HepG2 (cell line): ENCODE measurements at regions not wholly inside any gene's neighbourhood (a gene's known extent, or its start where the extent isn't known, plus 50 kb on each side); places are given as distances from the start of the nearest gene placed in this dataset.

Experiments used
- ATAC-seq: fragments of 200-7000 bp; cut with Tn5 transposase; 3 replicates; pipeline ENCODE4 v1.9.1; 2020; ENCODE audit warnings: mild to moderate bottlenecking, moderate library complexity
- BruUV-seq: library from RNA; stranded (reverse); fragments of 400-500 nt; replicated peaks from 2 replicates; lab custom pipeline; 2021; lab: Mats Ljungman, UMichigan
- CTCF ChIA-PET: fragments of 300-600 bp; formaldehyde crosslinking; extraction: SDS; loops from one replicate; lab custom pipeline; 2021; ENCODE audit warnings: low total read pairs, inconsistent platforms, low intra/inter-chr PET ratio; lab: Yijun Ruan, JAX
- POLR2A ChIA-PET: fragments of 350-600 bp; sonication (Branson Sonifier 250); formaldehyde crosslinking; loops from one replicate; lab custom pipeline; 2020; ENCODE audit warnings: antibody characterized with exemption, inconsistent platforms; lab: Yijun Ruan, JAX
- DNase-seq: peaks from one replicate; pipeline ENCODE4 v3.0.0-alpha.2; 2015; ENCODE audit warnings: low spot score
- FAIRE-seq: peaks from 3 replicates; lab custom pipeline; 2011; peaks lifted over from hg19 to GRCh38; lab: Jason Lieb, UNC
- H2AFZ ChIP-seq: one replicate; pipeline ENCODE4 v1.6.1; 2011; ENCODE audit warnings: low read length, inconsistent platforms
- H3K27ac ChIP-seq: fragments of 300-600 bp; 3 replicates; pipeline ENCODE4 v1.8.0; 2011; ENCODE audit warnings: mixed run types, mild to moderate bottlenecking, mixed read lengths, low read length, inconsistent platforms; ENCODE audit not compliant: insufficient read depth; ENCODE audit errors: extremely low read length
- H3K27me3 ChIP-seq, 2 experiments: fragments of 200-600 bp in 1 of 2; 2 replicates in 1 of 2; 3 replicates in 1 of 2; pipeline versions ENCODE4 v1.6.0 to v1.8.0; 2011; ENCODE audit warnings: low read length in 2 of 2, mild to moderate bottlenecking in 2 of 2, moderate library complexity in 2 of 2, inconsistent platforms in 1 of 2; ENCODE audit not compliant: insufficient read depth in 2 of 2, control insufficient read depth in 1 of 2
- H3K36me3 ChIP-seq, 2 experiments: fragments of 200-600 bp in 1 of 2; replicated peaks in 1 of 2; 2 replicates in 1 of 2; 3 replicates in 1 of 2; pipeline versions ENCODE4 v1.5.1 to v1.8.0; 2011; ENCODE audit warnings: low read length in 2 of 2, inconsistent platforms in 1 of 2; ENCODE audit not compliant: insufficient read depth in 2 of 2, control insufficient read depth in 1 of 2
- H3K4me1 ChIP-seq: 2 replicates; pipeline ENCODE4 v1.5.1; 2012; ENCODE audit warnings: low read length, inconsistent platforms; ENCODE audit not compliant: insufficient read depth
- H3K4me2 ChIP-seq: 2 replicates; pipeline ENCODE4 v1.6.0; 2011; ENCODE audit warnings: low read depth, low read length, inconsistent platforms
- H3K4me3 ChIP-seq, 3 experiments: fragments of 200-600 bp in 1 of 3; sonication (generic), shearing (Covaris generic) in 1 of 3; replicated peaks in 1 of 3; 2 replicates each; pipeline ENCODE4 v1.5.1; 2011 to 2016; ENCODE audit warnings: low read length in 3 of 3, inconsistent platforms in 2 of 3, low read depth in 2 of 3, mild to moderate bottlenecking in 2 of 3, control low read depth in 1 of 3, mixed read lengths in 1 of 3; ENCODE audit not compliant: insufficient read depth in 1 of 3
- H3K79me2 ChIP-seq: one replicate; pipeline ENCODE4 v1.6.1; 2011; ENCODE audit warnings: low read length, inconsistent platforms; ENCODE audit not compliant: insufficient read depth
- H3K9ac ChIP-seq: 2 replicates; pipeline ENCODE4 v1.6.0; 2011; ENCODE audit warnings: mild to moderate bottlenecking, low read depth, low read length, inconsistent platforms; ENCODE audit not compliant: insufficient read depth
- H3K9me3 ChIP-seq: 2 replicates; pipeline ENCODE4 v1.5.1; 2012; ENCODE audit warnings: mild to moderate bottlenecking, low read length
- H4K20me1 ChIP-seq: 2 replicates; pipeline ENCODE4 v1.6.0; 2011; ENCODE audit warnings: inconsistent platforms, mild to moderate bottlenecking, low read length, moderate library complexity; ENCODE audit not compliant: insufficient read depth
- ARID5B ChIP-seq: IDR thresholded peaks from 2 replicates; pipeline ENCODE4 v1.4.0; 2020; ENCODE audit warnings: mild to moderate bottlenecking, missing genetic modification reagents
- CHCHD3 ChIP-seq: sonication (generic); formaldehyde crosslinking; IDR thresholded peaks from 2 replicates; pipeline ENCODE4 v1.8.0; 2022; ENCODE audit warnings: mild to moderate bottlenecking, missing genetic modification reagents, moderate library complexity
- JDP2 ChIP-seq: sonication (generic); formaldehyde crosslinking; IDR thresholded peaks from 2 replicates; pipeline ENCODE4 v1.8.1; 2022; ENCODE audit warnings: missing genetic modification reagents, borderline replicate concordance
- KDM2A ChIP-seq: sonication (generic); formaldehyde crosslinking; IDR thresholded peaks from 2 replicates; pipeline ENCODE4 v1.4.0; 2020; ENCODE audit warnings: low read depth, missing genetic modification reagents, borderline replicate concordance
- LCORL ChIP-seq, 2 experiments: fragments of 450-650 bp in 1 of 2; sonication (generic) in 1 of 2; formaldehyde crosslinking in 1 of 2; IDR thresholded peaks; 2 replicates each; pipeline versions ENCODE4 v1.5.0 to v1.6.1; 2017 to 2020; ENCODE audit warnings: antibody characterized with exemption in 1 of 2, missing genetic modification reagents in 1 of 2
- NFE2 ChIP-seq: sonication (generic); formaldehyde crosslinking; IDR thresholded peaks from 2 replicates; pipeline ENCODE4 v1.4.0; 2020; ENCODE audit warnings: missing genetic modification reagents
- TEF ChIP-seq: sonication (generic); formaldehyde crosslinking; IDR thresholded peaks from 2 replicates; pipeline ENCODE4 v1.5.0; 2020; ENCODE audit warnings: missing genetic modification reagents
- ZNF512B ChIP-seq: sonication (generic); formaldehyde crosslinking; IDR thresholded peaks from 2 replicates; pipeline ENCODE4 v1.5.1; 2020; ENCODE audit warnings: missing genetic modification reagents, mild to moderate bottlenecking, borderline replicate concordance
- WGBS: methylation state at CpG from one replicate; pipeline ENCODE4 v1.1.6; 2017; ENCODE audit warnings: low lambda C conversion rate; 5-methylcytosine and 5-hydroxymethylcytosine counted together
- in situ Hi-C: cut with HindIII; loops from 2 replicates; pipeline ENCODE4 v1.10.0; 2017; ENCODE audit warnings: low pct_unique_long_range_greater_than_20kb; ENCODE audit not compliant: extremely low pct_ligation_motif_present
- intact Hi-C: fragments of 100-400 bp; cut with micrococcal nuclease; formaldehyde crosslinking; loops from one replicate; pipeline ENCODE4 v1.10.0; 2022; ENCODE audit not compliant: unreplicated experiment

GRCh38 chr11:86182976-86183584, 61.5 kb upstream of the EED start:
- Histone ChIP-seq H3K4me1 (peaks cover 21% of the 10 kb centered on the region), H3K9ac (no peak overlapping the region), H4K20me1 (no peaks in the 10 kb centered on the region), H3K9me3 (no peaks in the 10 kb centered on the region), H3K27ac (no peak overlapping the region), H3K36me3 (no peaks in the 10 kb centered on the region), H3K79me2 (no peaks in the 10 kb centered on the region)
- no peak for DNase-seq
- CTCF ChIA-PET: no interaction called here
- FAIRE-seq: no peak
- WGBS: 16% methylated on average over 8 of the region's 8 CpGs
- ATAC-seq: no peak
- BruUV-seq: no TSS peak
- TF ChIP-seq LCORL (IDR thresholded peaks at IDR 0.05) (peak; percentile 81), LCORL (CRISPR knock-in tag; IDR thresholded peaks at IDR 0.05) (no peak), JDP2 (CRISPR knock-in tag) (no peak)
- TF ChIP-seq, all 625 proteins: peak for 1
- Histone ChIP-seq H3K27me3 (peaks cover 0 to 11% of the 10 kb centered on the region in 2 experiments; a peak in 2 of 5 replicates), H3K4me2 (no peak overlapping the region), H2AFZ (no peak overlapping the region), H3K4me3 (no peak overlapping the region)
- intact Hi-C loops: no loop called here
- POLR2A ChIA-PET: interaction anchor here (2.0 kb wide), 1 partner anchor 114 kb away, joined by 5 read pairs; the partner anchor contains the start of gene PICALM
- in situ Hi-C loops: no loop called here

GRCh38 chr11:86181379-86181778, 63.2 kb upstream of the EED start:
- no peak for DNase-seq
- intact Hi-C loops: no loop called here

More at GRCh38 chr11:86181379-86181778, 63.2 kb upstream of the EED start:
- Histone ChIP-seq H3K9ac (no peak overlapping the region), H3K9me3 (no peaks in the 10 kb centered on the region), H3K4me3 (no peak overlapping the region), H2AFZ (no peak overlapping the region), H4K20me1 (no peaks in the 10 kb centered on the region), H3K4me2 (no peak overlapping the region), H3K36me3 (no peaks in the 10 kb centered on the region), H3K4me1 (peaks cover 31% of the 10 kb centered on the region), H3K27me3 (peaks cover 0 to 11% of the 10 kb centered on the region in 2 experiments; a peak in 2 of 5 replicates), H3K79me2 (no peaks in the 10 kb centered on the region), H3K27ac (no peak overlapping the region)
- ChIA-PET POLR2A (no interaction called here), CTCF (no interaction called here)
- no peak for ATAC-seq
- TF ChIP-seq ARID5B (CRISPR knock-in tag): no peak
- no peak for TF ChIP-seq NFE2 (CRISPR knock-in tag)
- no peak for TF ChIP-seq TEF (CRISPR knock-in tag)
- no peak for TF ChIP-seq KDM2A
- no peak for TF ChIP-seq CHCHD3 (CRISPR knock-in tag)
- TF ChIP-seq ZNF512B (CRISPR knock-in tag): no peak
- no TSS peak for BruUV-seq
- FAIRE-seq: no peak
- 56% methylated on average over 4 of the region's 4 CpGs for WGBS
- in situ Hi-C loops: no loop called here
